ENCODE measurements at regions not wholly inside any gene's neighbourhood (a gene's known extent, or its start where the extent isn't known, plus 50 kb on each side); places are given as distances from the start of the nearest gene placed in this dataset.
"Not testable (repeated sequence)": the region's sequence is repeated elsewhere in the genome, so short reads cannot be mapped to it uniquely, and the experiment has no call there.

DNA sequence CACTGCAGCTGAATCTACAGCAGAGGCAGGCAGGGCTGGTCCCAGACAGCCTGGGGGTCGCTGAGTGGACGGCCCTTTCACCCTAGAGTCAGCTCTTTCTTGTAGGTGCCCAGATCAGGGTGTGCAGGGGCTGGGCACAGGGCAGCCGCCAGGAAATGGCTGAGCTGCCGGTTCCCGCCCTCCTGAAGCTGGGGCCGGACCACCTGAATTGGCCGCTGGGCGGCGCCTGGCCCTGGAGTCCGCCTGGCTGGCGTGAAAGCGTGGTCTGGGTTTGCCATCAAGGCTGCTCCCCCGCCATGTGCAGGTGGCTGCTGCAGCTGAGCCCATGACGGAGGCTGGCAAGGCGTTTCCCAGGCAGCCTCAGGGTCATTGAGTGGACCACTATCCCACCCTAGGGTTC is 85.7 kb downstream of the POTEM start:
- DNase-seq, result not testable (repeated sequence)

DNA sequence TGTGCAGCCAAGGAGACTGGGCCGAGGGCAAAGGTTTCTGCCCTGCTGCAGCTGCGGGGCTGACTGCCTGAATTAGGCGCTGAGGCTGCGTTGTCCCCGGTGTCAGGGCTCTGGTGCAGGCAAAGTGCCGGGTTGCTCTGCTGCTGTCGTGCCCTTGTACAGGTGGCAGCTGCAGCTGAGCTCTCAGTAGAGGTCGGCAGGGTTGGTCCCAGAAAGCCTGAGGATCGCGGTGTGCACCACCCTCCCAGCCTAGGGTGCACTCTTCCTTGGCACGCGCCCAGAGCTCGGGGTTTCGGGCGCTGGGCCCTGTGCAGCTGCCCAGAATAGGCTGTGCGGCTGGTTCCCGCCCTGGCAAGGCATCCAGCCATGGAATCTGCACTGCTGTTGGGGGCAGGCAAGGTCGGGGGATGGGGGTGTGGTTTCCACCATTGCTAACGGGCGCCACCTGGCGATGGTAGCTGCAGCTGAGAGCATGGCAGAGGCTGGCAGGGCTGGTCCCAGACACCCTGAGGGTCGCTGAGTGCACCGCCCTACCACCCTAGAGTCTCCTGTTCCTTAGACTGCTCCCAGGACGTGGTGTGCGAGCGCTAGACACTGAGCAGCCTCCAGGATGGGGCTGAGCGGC is 86.3 kb downstream of the POTEM start:
- not testable (repeated sequence) for DNase-seq

DNA sequence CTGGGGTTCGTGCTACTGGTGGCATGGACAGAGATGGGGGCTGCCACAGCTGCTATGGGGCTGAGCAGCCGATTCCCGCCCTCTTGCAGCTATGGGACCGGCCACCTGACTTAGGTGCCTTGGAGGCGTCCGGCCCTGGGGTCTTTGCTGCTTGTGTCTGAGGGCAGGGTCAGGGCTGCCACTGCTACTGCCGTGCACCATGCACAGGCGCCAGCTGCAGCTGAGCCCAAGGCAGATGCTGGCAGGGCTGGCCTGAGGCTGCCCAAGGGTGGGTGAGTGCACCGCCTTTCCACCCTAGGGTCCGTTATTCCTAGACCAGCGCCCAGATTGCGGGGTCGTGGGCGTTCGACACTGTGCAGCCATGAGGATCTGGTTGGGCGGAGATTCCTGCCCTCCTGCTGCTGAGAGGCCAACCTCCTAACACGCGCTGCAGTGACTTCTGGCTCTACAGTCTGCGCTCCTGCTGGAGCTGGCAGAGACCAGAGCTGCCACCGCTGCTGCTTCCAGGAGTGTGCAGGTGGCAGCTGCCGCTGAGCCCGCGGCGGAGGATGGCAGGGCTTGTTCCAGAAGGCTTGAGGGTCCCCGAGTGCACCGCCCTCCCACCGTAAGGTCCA is 87.0 kb downstream of the POTEM start:
- DNase-seq, result not testable (repeated sequence)

DNA sequence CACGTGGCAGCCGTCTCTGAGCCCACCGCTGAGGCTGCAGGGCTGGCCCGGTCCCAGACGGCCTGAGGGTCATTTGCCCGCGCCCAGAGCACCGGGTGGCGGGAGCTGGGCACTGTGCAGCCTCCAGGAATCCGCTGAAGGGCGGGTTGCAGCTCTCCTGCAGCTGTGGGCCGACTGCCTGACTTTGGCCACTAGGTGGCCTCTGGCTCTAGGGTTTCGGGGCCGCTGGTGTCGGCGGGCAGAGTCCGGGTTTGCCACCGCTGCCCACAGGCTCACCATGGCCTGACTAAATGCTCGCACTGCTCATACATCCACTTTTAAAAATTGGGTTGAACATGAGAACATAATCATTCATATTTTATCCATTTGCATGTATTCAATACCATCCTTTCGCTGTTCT is 87.7 kb downstream of the POTEM start:
- DNase-seq, result not testable (repeated sequence)

DNA sequence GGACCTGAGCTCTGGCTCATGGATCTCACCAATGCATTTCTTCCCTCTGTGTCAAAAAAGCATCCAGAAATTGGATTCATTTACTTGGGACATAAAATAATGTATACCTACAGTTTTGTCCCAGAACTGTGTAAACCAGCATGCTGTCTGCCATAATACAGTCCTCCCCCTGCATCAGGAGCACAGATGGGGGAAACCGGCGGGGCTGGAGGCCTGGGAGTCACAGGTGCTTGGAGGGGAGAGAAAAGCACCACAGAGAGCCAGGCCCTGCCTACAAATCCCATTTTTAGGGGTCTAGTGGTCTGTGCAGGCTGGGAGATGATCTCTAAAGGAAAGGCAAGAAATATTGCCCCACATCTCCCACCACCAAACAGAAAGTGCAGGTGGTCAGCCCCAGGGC is 91.8 kb downstream of the POTEM start:
- not testable (repeated sequence) for DNase-seq

DNA sequence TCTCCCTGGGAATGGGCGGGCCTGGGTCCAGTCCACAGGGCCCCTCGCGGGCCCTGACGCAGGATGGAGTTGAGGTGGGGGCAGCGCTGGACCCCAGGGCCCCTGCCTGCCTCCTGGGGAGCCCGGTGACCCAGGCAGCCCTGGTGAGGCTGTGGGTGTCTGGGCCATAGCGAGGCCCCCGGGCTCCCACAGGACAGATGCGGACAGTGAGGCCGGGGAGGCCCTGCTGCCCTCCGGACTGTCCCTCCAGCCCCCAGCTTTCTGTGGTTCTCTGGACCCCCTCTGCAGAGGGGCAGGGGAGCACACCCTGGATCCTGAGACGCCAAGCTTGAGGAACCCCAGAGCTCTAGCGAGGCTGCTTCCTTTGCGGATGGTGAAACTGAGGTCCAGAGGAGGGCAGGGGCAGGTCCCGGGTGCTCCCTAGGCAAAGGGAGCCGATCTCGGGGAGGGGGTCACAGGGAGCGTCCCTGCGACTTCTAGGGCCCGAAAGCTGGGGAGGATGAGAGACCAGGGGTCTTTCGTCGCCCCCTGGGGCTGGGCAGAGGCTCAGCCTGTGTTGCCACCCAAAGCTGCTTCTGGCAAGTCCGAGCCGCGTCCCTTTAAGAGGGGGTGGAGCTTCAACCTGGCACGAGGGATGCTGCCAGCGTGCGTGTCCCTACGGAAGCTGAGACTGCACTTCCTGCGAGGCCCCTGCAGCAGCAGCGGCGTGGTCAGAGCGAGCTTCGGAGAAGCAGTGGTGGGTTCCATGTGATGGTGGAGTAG is 94.6 kb downstream of the POTEM start:
- not testable (repeated sequence) for DNase-seq

DNA sequence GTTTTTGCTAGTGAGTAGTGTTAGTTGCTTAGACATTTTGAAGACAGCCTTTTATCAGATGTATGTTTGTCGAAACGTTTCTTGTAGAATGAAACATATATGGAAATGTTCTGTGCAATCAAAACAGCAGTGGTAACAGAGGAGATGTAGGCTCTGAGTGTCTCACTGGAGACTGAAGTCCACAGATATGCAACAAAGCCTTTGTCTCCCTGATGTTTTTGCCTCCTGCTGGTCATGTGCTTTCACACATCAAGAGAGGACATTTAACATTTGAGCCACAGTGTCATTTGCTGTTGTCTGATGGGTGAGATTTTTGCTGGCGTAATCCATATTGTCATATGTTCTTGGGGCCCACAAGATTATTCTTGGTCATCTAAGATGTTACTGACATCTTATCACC is 101.7 kb downstream of the POTEM start:
- DNase-seq, result not testable (repeated sequence)

DNA sequence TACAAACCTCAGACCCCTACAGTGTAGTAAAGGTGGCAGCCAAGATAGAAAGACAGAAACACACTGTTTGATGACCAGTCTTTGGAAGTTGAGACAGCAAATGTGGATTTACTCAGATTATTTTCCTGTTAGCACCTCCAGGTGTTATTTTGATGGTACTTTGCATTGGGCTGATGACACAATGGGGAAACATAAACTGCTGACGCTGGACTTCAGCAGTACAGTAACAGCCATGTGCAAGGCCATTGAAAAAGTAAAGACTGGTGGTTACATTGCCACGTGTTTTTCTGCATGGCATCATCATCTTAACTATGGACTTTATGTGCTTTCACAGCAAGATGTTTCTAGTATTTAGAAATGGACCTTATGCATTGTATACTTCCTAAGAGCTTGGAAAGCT is 105.3 kb downstream of the POTEM start:
- DNase-seq, result not testable (repeated sequence)

DNA sequence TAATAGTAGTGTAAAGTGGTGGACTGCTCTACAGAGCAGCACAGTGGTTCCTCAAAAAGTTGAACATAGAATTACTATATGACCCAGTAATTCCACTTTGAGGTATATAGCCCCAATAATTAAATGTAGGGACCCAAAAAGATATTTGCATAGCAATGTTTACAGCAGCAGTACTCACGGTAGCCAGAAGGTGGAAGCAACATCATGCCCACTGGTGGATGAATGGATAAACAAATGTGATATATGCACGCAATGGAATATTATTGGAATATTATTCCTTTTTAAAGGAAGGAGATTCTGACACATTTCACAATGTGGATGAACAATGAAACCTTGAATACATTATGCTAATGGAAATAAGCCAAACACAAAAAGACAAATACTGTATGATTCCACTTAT is 121.4 kb downstream of the POTEM start:
- not testable (repeated sequence) for DNase-seq

DNA sequence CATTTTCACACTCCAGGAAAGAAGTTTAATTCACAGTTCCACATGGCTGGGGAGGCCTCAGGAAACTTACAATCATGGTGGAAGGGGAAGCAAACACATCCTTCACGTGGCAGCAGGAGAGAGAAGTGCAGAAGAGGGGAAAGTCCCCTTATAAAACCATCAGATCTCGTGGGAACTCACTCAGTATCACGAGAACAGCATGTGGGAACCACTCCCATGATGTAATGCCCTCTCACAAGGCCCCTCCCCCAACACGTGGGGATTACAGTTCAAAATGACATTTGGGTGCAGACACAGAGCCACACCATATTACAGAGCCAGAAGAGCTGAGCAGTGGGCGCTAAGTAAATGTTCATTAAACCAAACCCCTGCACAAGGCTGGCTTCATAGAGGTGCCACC is 126.0 kb downstream of the POTEM start:
- DNase-seq, result not testable (repeated sequence)

DNA sequence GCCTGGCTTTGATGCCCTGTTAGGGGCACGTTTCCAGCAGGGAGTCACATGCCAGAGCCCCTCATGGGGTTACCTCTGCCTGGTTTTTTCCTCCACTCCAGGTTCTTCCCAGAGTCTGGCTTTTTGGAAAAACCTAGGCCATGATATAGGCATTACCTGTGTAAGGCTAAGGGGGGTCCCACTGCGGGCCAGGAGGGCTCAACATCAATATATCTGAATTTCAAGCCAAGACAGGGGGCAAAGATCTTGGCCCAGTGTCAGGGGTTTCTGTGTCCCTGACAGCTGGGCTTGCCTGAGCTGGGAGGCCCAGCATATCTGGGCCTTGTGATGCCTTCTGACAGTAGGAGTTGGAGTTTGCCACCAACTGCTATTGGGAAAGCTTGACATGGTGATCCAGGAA is 127.5 kb downstream of the POTEM start:
- not testable (repeated sequence) for DNase-seq

DNA sequence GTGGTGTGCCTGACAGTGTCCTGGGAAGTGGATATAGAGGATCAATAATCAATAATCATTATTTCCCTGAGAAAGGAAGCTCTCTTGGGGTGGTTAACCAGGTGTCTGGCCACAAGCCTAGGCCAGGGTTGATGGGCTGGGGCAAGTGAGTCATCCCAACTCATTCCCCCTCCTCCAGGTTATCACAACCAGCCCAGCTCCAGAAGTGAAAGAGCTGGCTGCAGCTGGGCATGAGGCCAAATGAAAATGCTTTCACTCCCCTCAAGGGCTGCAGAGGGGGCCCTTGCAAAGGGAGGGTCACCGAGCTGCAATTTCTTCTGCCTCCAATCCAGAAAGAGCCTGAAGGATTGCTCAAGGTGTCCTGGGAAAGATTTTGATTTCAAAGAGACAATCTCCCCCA is 127.9 kb downstream of the POTEM start:
- DNase-seq, result not testable (repeated sequence)

DNA sequence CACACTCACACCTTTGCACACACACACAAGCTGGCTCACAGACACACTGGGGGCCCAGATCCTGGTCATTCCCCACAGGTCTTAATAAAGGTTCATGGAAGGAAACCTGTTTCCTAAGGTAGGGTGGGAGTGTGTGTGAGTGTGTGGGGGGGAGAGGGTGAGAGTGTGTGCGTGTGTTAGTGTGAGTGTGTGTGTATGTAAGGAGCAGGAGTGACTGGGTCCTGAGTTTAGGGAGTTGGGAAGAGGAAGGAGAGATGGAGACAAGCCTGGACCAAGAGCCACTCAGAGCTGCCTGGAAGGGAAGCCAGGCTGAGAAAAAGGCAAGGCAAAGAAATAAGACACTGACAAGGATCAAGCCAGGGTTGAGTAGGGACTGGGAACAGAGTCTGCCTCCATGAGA is 129.2 kb downstream of the POTEM start:
- peak; percentile 18 for DNase-seq

DNA sequence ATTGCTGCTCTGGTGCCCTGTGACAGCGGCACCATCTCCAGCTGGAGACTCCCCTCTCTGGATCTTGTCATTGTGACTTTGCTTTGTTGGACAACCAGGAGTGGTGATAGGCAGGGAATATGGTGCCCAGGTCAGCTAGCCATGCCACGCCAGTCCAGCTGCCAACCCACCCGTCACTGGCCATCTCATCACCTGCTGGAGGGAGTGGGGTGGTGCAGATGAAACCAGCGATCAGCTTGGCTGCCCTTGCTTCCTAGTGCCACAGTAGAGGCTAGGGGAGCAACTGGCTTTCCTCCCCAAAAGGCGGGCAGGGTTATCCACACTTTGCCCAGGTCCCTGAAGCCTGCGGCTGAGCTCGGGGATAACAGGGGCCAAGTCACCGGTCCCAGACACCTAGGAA is 129.6 kb downstream of the POTEM start:
- peak; percentile 37 for DNase-seq

DNA sequence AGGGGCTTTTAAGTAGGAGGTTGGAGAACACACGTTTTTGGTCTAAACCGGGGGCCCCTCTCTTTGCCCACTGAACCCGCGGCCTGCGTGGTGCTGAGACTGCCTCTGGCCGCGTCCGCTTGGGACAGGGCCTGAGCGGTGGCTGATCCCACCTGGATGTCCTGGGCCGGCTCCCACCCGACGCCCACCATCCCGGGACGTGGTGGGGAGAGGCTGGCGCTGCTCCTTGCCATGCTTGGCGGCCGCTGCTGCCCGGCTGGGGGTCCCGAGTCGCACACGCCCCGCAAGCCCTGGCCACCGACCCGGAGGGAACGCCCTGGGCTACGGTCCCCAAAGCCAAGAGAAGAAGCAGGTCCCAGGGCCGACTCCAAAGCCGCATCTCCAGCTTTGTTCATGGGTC is 130.1 kb downstream of the POTEM start:
- peak; percentile 54 for DNase-seq

DNA sequence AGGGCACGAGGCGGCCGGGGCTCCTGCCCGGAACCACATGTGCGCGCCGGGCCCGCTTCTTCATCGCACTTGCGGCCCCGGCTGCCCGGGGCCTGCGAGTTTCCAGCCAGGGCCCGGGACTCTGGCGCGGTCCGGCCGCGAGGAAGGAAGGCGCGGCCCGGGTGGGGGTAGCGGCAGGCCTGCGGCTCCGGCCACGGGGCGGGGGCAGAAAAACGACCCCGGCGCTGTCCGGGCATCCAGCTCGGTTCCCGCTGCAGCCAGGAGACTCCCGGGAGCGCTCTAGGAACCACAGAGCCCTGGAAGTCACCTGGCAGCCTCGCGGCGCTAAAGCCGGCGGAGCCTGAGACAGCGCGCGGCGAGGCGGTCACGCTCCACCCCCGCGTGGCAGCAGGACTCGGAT is 130.5 kb downstream of the POTEM start:
- peak; percentile 35 for DNase-seq

DNA sequence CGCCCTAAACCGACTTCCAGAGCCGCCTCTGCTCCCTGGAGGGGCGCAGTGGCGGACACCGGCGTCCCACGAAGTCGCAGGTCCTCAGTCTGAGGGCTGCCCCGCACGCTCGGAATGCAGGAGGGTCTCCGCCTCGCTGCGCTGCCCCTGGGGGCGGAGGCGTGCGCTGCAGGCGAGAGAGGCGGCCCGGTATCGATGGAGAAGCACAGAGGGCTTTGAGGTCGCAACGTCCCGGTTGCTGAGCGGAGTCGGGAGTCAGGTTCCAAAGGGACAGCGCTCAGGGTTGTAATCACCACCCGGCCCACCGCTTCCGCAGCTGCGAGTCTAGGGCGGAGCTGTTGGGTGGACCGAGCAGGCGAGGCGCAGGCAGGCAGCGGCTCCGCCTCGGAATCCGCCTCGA is 131.0 kb downstream of the POTEM start:
- DNase-seq, result not testable (repeated sequence)

DNA sequence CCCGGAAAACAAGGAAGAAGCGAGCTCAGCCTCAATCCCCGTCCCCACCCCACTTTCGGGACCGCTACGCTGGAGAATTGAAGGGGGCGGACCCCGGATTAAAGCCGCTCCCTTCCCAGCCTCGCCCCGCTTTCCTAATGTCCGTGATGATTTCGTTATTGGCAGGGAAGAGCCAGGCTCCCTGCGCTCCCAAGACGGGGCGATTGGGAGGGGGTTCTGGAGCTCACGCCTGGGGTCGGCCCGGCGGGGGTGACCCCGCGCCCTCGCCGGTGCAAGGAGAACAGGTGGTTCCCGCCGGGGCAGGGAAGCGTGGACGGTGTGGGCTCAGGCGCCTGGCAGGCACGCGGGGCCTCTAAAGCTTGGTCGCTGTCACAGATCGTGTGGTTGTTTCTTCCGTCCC is 131.5 kb downstream of the POTEM start:
- peak; percentile 52 for DNase-seq

DNA sequence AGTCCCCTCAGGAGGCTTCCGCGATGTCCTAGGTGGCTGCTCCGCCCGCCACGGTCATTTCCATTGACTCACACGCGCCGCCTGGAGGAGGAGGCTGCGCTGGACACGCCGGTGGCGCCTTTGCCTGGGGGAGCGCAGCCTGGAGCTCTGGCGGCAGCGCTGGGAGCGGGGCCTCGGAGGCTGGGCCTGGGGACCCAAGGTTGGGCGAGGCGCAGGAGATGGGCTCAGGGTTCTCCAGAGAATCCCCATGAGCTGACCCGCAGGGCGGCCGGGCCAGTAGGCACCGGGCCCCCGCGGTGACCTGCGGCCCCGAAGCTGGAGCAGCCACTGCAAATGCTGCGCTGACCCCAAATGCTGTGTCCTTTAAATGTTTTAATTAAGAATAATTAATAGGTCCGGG is 132.1 kb downstream of the POTEM start:
- DNase-seq, result not testable (repeated sequence)

DNA sequence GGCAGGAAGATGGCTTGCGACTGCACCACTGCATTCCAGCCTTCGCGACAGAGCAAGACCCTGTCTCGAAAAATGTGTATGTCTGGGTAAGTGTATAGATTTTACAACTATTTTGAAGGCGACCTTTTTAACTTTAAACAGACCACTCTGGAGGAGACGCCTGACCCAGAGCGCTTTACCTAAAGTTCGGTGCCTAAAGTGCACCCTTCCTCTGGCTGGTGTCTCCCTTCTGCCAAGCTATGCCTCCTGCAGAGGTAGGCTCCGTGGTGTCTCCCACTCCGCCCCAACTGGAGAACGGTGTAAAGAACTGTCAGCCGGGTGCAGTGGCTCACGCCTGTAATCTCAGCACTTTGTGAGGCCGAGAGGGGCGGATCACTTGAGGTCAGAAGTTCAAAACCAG is 132.7 kb downstream of the POTEM start:
- DNase-seq, result not testable (repeated sequence)

DNA sequence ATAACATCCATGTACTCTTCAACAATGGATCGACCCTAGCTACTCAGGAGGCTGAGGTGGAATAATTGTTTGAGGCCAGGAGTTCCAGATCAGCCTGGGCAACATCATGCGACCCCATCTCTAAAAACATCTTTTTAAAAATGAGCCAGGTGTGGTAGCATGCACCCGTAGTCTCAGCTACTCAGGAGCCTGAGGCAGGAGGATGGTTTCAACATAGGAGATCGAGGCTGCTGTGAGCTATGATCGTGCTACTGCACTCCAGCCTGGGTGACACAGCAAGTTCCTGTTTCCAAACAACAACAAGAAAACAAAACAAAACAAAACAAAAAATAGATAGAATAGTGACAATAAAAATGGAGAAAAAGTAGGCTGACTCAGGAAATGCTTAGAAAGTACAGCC is 138.3 kb downstream of the POTEM start:
- not testable (repeated sequence) for DNase-seq

DNA sequence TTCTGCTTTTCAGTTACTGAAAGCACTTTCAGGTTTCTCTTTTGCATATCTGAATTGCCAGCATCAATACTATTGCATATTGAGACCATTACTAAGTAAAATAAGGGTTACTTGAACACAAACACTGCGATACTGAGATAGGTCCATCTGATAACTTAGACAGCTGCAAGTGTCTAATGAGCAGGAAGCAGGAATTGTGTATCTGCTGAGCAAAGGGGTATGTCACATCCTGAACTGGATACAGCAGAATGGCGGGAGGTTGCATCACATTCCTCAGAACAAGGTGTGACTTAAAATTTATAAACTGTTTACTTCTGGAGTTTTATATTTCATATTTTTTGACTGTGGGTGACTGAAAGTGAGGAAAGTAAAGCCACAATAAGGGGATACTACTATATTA is 142.7 kb downstream of the POTEM start:
- not testable (repeated sequence) for DNase-seq

DNA sequence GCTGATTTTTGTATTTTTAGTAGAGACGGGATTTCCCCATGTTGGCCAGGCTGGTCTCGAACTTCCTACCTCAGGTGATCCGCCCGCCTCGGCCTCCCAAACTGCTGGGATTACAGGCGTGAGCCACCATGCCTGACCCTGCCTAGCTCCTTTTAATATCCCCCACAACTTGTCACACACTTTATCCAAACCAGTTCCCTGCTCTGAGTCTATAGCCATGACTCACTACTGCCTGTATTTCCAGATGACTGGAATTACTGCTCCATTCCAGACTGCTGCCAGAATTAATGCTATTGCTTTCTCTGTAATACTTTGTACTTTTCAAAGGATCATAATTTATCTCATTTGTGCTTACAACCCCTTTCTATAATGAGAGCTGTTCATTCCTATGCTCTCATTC is 153.1 kb downstream of the POTEM start:
- not testable (repeated sequence) for DNase-seq
